ENCODE measurements at regions not wholly inside any gene's neighbourhood (a gene's known extent, or its start where the extent isn't known, plus 50 kb on each side); places are given as distances from the start of the nearest gene placed in this dataset.

DNA sequence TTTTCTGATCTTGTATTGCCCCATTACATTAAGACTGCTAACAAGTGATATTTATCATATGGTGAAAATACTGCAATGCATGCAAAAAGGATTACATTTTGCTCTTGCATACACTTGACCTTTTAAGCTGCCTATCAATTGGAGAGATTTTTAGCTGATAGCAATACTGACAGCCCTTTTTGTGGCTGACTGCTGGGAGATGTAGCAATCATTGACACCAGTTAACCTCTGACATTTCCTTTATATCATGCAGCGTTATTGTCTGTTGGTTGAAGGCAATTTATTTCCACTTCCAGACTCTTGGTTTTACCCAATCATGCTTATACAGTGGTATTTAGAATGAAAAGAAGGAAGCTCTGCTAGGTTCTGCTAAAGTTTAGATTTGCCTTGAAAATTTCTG is 364.0 kb downstream of the LMO7 start:
- TF ChIP-seq CTCF (IDR thresholded peaks at IDR 0.05; ENCODE audit: unreplicated experiment): no peak
- H3K4me1 Mint-ChIP-seq (ENCODE audit: low read depth): no peaks in the 10 kb centered on the region
- H3K4me3 Mint-ChIP-seq (ENCODE audit: low read depth): no peak overlapping the region
- H3K9me3 Mint-ChIP-seq (ENCODE audit: low read depth): no peaks in the 10 kb centered on the region
- no peaks in the 10 kb centered on the region for H3K36me3 Mint-ChIP-seq (ENCODE audit: insufficient read depth)
- H3K27ac Mint-ChIP-seq: no peak overlapping the region
- DNase-seq (ENCODE audit: low spot score, unreplicated experiment): no peak
- no peaks in the 10 kb centered on the region for H3K27me3 Mint-ChIP-seq

- DNase-seq (ENCODE audit: low spot score, unreplicated experiment): no peak
- Mint-ChIP-seq H3K27ac (no peak overlapping the region), H3K27me3 (no peaks in the 10 kb centered on the region), H3K4me3 (ENCODE audit: low read depth) (no peak overlapping the region), H3K36me3 (ENCODE audit: insufficient read depth) (no peaks in the 10 kb centered on the region), H3K9me3 (ENCODE audit: low read depth) (peaks cover 7% of the 10 kb centered on the region), H3K4me1 (ENCODE audit: low read depth) (no peaks in the 10 kb centered on the region)
- no peak for TF ChIP-seq CTCF (IDR thresholded peaks at IDR 0.05; ENCODE audit: unreplicated experiment)
Observed at GRCh38 chr13:75996582-75996981, 360.5 kb downstream of the LMO7 start.

- Mint-ChIP-seq H3K27ac (no peak overlapping the region), H3K9me3 (ENCODE audit: low read depth) (peaks cover 7% of the 10 kb centered on the region), H3K4me3 (ENCODE audit: low read depth) (no peak overlapping the region), H3K27me3 (no peaks in the 10 kb centered on the region), H3K4me1 (ENCODE audit: low read depth) (no peaks in the 10 kb centered on the region), H3K36me3 (ENCODE audit: insufficient read depth) (no peaks in the 10 kb centered on the region)
- no peak for DNase-seq (ENCODE audit: low spot score, unreplicated experiment)
- TF ChIP-seq CTCF (IDR thresholded peaks at IDR 0.05; ENCODE audit: unreplicated experiment): no peak
Observed at GRCh38 chr13:75995966-75996365, 359.8 kb downstream of the LMO7 start.

- Mint-ChIP-seq H3K9me3 (ENCODE audit: low read depth) (peaks cover 19% of the 10 kb centered on the region), H3K27ac (no peak overlapping the region), H3K27me3 (no peaks in the 10 kb centered on the region), H3K4me3 (ENCODE audit: low read depth) (no peak overlapping the region), H3K36me3 (ENCODE audit: insufficient read depth) (no peaks in the 10 kb centered on the region), H3K4me1 (ENCODE audit: low read depth) (no peaks in the 10 kb centered on the region)
- no peak for DNase-seq (ENCODE audit: low spot score, unreplicated experiment)
- TF ChIP-seq CTCF (IDR thresholded peaks at IDR 0.05; ENCODE audit: unreplicated experiment): no peak
Observed at GRCh38 chr13:75993823-75994222, 357.7 kb downstream of the LMO7 start.

- TF ChIP-seq CTCF (IDR thresholded peaks at IDR 0.05; ENCODE audit: unreplicated experiment): no peak
- Mint-ChIP-seq H3K4me3 (ENCODE audit: low read depth) (no peak overlapping the region), H3K4me1 (ENCODE audit: low read depth) (no peaks in the 10 kb centered on the region), H3K27ac (no peak overlapping the region), H3K27me3 (no peaks in the 10 kb centered on the region), H3K9me3 (ENCODE audit: low read depth) (peaks cover 21% of the 10 kb centered on the region), H3K36me3 (ENCODE audit: insufficient read depth) (no peaks in the 10 kb centered on the region)
- DNase-seq (ENCODE audit: low spot score, unreplicated experiment): no peak
Observed at GRCh38 chr13:75993241-75993640, 357.1 kb downstream of the LMO7 start.
